HepG2 (cell line): ENCODE measurements at regions not wholly inside any gene's neighbourhood (a gene's known extent, or its start where the extent isn't known, plus 50 kb on each side); places are given as distances from the start of the nearest gene placed in this dataset.

ENCODE experiments used
- ATAC-seq: fragments of 200-7000 bp; cut with Tn5 transposase; 3 replicates; pipeline ENCODE4 v1.9.1; 2020; ENCODE audit warnings: mild to moderate bottlenecking, moderate library complexity
- BruUV-seq: library from RNA; stranded (reverse); fragments of 400-500 nt; replicated peaks from 2 replicates; lab custom pipeline; 2021; lab: Mats Ljungman, UMichigan
- CTCF ChIA-PET: fragments of 300-600 bp; formaldehyde crosslinking; extraction: SDS; loops from one replicate; lab custom pipeline; 2021; ENCODE audit warnings: low total read pairs, inconsistent platforms, low intra/inter-chr PET ratio; lab: Yijun Ruan, JAX
- POLR2A ChIA-PET: fragments of 350-600 bp; sonication (Branson Sonifier 250); formaldehyde crosslinking; loops from one replicate; lab custom pipeline; 2020; ENCODE audit warnings: antibody characterized with exemption, inconsistent platforms; lab: Yijun Ruan, JAX
- DNase-seq: peaks from one replicate; pipeline ENCODE4 v3.0.0-alpha.2; 2015; ENCODE audit warnings: low spot score
- FAIRE-seq: peaks from 3 replicates; lab custom pipeline; 2011; peaks lifted over from hg19 to GRCh38; lab: Jason Lieb, UNC
- H2AFZ ChIP-seq: one replicate; pipeline ENCODE4 v1.6.1; 2011; ENCODE audit warnings: low read length, inconsistent platforms
- H3K27ac ChIP-seq: fragments of 300-600 bp; 3 replicates; pipeline ENCODE4 v1.8.0; 2011; ENCODE audit warnings: mixed run types, mild to moderate bottlenecking, mixed read lengths, low read length, inconsistent platforms; ENCODE audit not compliant: insufficient read depth; ENCODE audit errors: extremely low read length
- H3K27me3 ChIP-seq, 2 experiments: fragments of 200-600 bp in 1 of 2; 2 replicates in 1 of 2; 3 replicates in 1 of 2; pipeline versions ENCODE4 v1.6.0 to v1.8.0; 2011; ENCODE audit warnings: low read length in 2 of 2, mild to moderate bottlenecking in 2 of 2, moderate library complexity in 2 of 2, inconsistent platforms in 1 of 2; ENCODE audit not compliant: insufficient read depth in 2 of 2, control insufficient read depth in 1 of 2
- H3K36me3 ChIP-seq, 2 experiments: fragments of 200-600 bp in 1 of 2; replicated peaks in 1 of 2; 2 replicates in 1 of 2; 3 replicates in 1 of 2; pipeline versions ENCODE4 v1.5.1 to v1.8.0; 2011; ENCODE audit warnings: low read length in 2 of 2, inconsistent platforms in 1 of 2; ENCODE audit not compliant: insufficient read depth in 2 of 2, control insufficient read depth in 1 of 2
- H3K4me1 ChIP-seq: 2 replicates; pipeline ENCODE4 v1.5.1; 2012; ENCODE audit warnings: low read length, inconsistent platforms; ENCODE audit not compliant: insufficient read depth
- H3K4me2 ChIP-seq: 2 replicates; pipeline ENCODE4 v1.6.0; 2011; ENCODE audit warnings: low read depth, low read length, inconsistent platforms
- H3K4me3 ChIP-seq, 3 experiments: fragments of 200-600 bp in 1 of 3; sonication (generic), shearing (Covaris generic) in 1 of 3; replicated peaks in 1 of 3; 2 replicates each; pipeline ENCODE4 v1.5.1; 2011 to 2016; ENCODE audit warnings: low read length in 3 of 3, inconsistent platforms in 2 of 3, low read depth in 2 of 3, mild to moderate bottlenecking in 2 of 3, control low read depth in 1 of 3, mixed read lengths in 1 of 3; ENCODE audit not compliant: insufficient read depth in 1 of 3
- H3K79me2 ChIP-seq: one replicate; pipeline ENCODE4 v1.6.1; 2011; ENCODE audit warnings: low read length, inconsistent platforms; ENCODE audit not compliant: insufficient read depth
- H3K9ac ChIP-seq: 2 replicates; pipeline ENCODE4 v1.6.0; 2011; ENCODE audit warnings: mild to moderate bottlenecking, low read depth, low read length, inconsistent platforms; ENCODE audit not compliant: insufficient read depth
- H3K9me3 ChIP-seq: 2 replicates; pipeline ENCODE4 v1.5.1; 2012; ENCODE audit warnings: mild to moderate bottlenecking, low read length
- H4K20me1 ChIP-seq: 2 replicates; pipeline ENCODE4 v1.6.0; 2011; ENCODE audit warnings: inconsistent platforms, mild to moderate bottlenecking, low read length, moderate library complexity; ENCODE audit not compliant: insufficient read depth
- ELF3 ChIP-seq: IDR thresholded peaks from 2 replicates; pipeline ENCODE4 v1.6.1; 2016; ENCODE audit warnings: missing genetic modification reagents, missing compliant biosample characterization
- IKZF4 ChIP-seq: sonication (generic); formaldehyde crosslinking; IDR thresholded peaks from 2 replicates; pipeline ENCODE4 v1.5.1; 2020; ENCODE audit warnings: borderline replicate concordance, mild to moderate bottlenecking, low read depth, missing genetic modification reagents; ENCODE audit errors: not compliant biosample characterization
- KLF9 ChIP-seq: IDR thresholded peaks from 2 replicates; pipeline ENCODE4 v1.6.1; 2016; ENCODE audit warnings: low read depth
- NFYB ChIP-seq: sonication (generic); formaldehyde crosslinking; IDR thresholded peaks from 2 replicates; pipeline ENCODE4 v1.4.0; 2020; ENCODE audit warnings: missing genetic modification reagents
- YY1 ChIP-seq: IDR thresholded peaks from 2 replicates; pipeline ENCODE4 v1.6.1; 2011; ENCODE audit warnings: low read length, low read depth, moderate library complexity, mild to moderate bottlenecking; ENCODE audit not compliant: insufficient read depth, insufficient replicate concordance
- ZNF317 ChIP-seq: sonication (generic); formaldehyde crosslinking; IDR thresholded peaks from 2 replicates; pipeline ENCODE4 v1.5.0; 2020; ENCODE audit warnings: mild to moderate bottlenecking, missing genetic modification reagents
- ZNF572 ChIP-seq: sonication (generic); formaldehyde crosslinking; IDR thresholded peaks from 2 replicates; pipeline ENCODE4 v1.5.1; 2020; ENCODE audit warnings: mild to moderate bottlenecking, missing genetic modification reagents
- WGBS: methylation state at CpG from one replicate; pipeline ENCODE4 v1.1.6; 2017; ENCODE audit warnings: low lambda C conversion rate; 5-methylcytosine and 5-hydroxymethylcytosine counted together
- in situ Hi-C: cut with HindIII; loops from 2 replicates; pipeline ENCODE4 v1.10.0; 2017; ENCODE audit warnings: low pct_unique_long_range_greater_than_20kb; ENCODE audit not compliant: extremely low pct_ligation_motif_present
- intact Hi-C: fragments of 100-400 bp; cut with micrococcal nuclease; formaldehyde crosslinking; loops from one replicate; pipeline ENCODE4 v1.10.0; 2022; ENCODE audit not compliant: unreplicated experiment
- TF ChIP-seq, protein P1 (sequence below): sonication (generic); formaldehyde crosslinking; IDR thresholded peaks from 2 replicates; pipeline ENCODE4 v1.9.0; 2022; ENCODE audit warnings: missing genetic modification reagents, mild to moderate bottlenecking, borderline replicate concordance
- TF ChIP-seq, protein P2 (sequence below): sonication (generic); formaldehyde crosslinking; IDR thresholded peaks from 2 replicates; pipeline ENCODE4 v1.8.1; 2023; ENCODE audit warnings: missing genetic modification reagents, mild to moderate bottlenecking, borderline replicate concordance
- TF ChIP-seq, protein P3 (sequence below): sonication (generic); formaldehyde crosslinking; IDR thresholded peaks from 2 replicates; pipeline ENCODE4 v1.4.0; 2020; ENCODE audit warnings: mild to moderate bottlenecking, missing genetic modification reagents

DNA sequence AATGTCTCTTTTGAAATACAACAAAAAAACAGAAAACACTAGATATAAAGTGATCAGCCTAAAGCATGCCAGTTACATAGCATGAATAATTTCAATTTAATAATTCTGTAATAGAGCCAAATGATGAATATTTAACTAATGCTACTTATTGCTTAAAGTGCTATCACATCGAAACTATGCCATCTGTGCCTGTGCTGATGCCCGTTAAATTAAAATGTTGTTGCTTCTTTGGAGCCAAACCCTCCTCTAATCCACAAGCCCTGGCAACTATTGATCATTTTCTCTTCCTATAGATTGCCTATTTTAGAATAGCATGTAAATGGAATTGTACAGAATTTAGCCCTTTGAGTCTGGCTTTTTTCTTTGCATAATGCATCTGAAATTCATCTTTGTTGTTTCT lies 356.2 kb downstream of the CHSY3 start:
- Histone ChIP-seq H4K20me1 (no peaks in the 10 kb centered on the region), H3K4me2 (no peak overlapping the region), H3K79me2 (no peaks in the 10 kb centered on the region), H3K27me3 (no peaks in the 10 kb centered on the region), H3K27ac (no peak overlapping the region), H3K9me3 (peaks cover 28% of the 10 kb centered on the region), H3K9ac (no peak overlapping the region), H3K4me3 (no peak overlapping the region), H3K36me3 (no peaks in the 10 kb centered on the region), H2AFZ (no peak overlapping the region), H3K4me1 (no peaks in the 10 kb centered on the region)
- BruUV-seq: no TSS peak
- intact Hi-C loops (no loop called here), in situ Hi-C loops (no loop called here)
- ChIA-PET CTCF (no interaction called here), POLR2A (no interaction called here)
- no peak for TF ChIP-seq NFYB (CRISPR knock-in tag)
- TF ChIP-seq, protein P1, sequence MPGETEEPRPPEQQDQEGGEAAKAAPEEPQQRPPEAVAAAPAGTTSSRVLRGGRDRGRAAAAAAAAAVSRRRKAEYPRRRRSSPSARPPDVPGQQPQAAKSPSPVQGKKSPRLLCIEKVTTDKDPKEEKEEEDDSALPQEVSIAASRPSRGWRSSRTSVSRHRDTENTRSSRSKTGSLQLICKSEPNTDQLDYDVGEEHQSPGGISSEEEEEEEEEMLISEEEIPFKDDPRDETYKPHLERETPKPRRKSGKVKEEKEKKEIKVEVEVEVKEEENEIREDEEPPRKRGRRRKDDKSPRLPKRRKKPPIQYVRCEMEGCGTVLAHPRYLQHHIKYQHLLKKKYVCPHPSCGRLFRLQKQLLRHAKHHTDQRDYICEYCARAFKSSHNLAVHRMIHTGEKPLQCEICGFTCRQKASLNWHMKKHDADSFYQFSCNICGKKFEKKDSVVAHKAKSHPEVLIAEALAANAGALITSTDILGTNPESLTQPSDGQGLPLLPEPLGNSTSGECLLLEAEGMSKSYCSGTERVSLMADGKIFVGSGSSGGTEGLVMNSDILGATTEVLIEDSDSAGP: no peak
- TF ChIP-seq YY1: no peak
- no peak for TF ChIP-seq ELF3 (CRISPR knock-in tag)
- no peak for TF ChIP-seq ZNF317 (CRISPR knock-in tag)
- no peak for TF ChIP-seq IKZF4 (CRISPR knock-in tag)
- TF ChIP-seq KLF9 (CRISPR knock-in tag): no peak
- TF ChIP-seq, protein P2, sequence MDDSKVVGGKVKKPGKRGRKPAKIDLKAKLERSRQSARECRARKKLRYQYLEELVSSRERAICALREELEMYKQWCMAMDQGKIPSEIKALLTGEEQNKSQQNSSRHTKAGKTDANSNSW (CRISPR knock-in tag): no peak
- TF ChIP-seq ZNF572 (CRISPR knock-in tag): no peak
- TF ChIP-seq, protein P3, sequence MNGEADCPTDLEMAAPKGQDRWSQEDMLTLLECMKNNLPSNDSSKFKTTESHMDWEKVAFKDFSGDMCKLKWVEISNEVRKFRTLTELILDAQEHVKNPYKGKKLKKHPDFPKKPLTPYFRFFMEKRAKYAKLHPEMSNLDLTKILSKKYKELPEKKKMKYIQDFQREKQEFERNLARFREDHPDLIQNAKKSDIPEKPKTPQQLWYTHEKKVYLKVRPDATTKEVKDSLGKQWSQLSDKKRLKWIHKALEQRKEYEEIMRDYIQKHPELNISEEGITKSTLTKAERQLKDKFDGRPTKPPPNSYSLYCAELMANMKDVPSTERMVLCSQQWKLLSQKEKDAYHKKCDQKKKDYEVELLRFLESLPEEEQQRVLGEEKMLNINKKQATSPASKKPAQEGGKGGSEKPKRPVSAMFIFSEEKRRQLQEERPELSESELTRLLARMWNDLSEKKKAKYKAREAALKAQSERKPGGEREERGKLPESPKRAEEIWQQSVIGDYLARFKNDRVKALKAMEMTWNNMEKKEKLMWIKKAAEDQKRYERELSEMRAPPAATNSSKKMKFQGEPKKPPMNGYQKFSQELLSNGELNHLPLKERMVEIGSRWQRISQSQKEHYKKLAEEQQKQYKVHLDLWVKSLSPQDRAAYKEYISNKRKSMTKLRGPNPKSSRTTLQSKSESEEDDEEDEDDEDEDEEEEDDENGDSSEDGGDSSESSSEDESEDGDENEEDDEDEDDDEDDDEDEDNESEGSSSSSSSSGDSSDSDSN (CRISPR knock-in tag): no peak
- DNase-seq (no peak), FAIRE-seq (no peak), ATAC-seq (no peak)
- WGBS: 4% methylated on average over 2 of the region's 2 CpGs
